ENCODE measurements at regions not wholly inside any gene's neighbourhood (a gene's known extent, or its start where the extent isn't known, plus 50 kb on each side); places are given as distances from the start of the nearest gene placed in this dataset.
"Not testable (repeated sequence)": the region's sequence is repeated elsewhere in the genome, so short reads cannot be mapped to it uniquely, and the experiment has no call there.

- no peak overlapping the region for H3K27ac ChIP-seq
- TF ChIP-seq ZFX (IDR thresholded peaks at IDR 0.05; ENCODE audit: borderline replicate concordance) (no peak), CTCF (IDR thresholded peaks at IDR 0.05) (no peak)
Observed at GRCh38 chr7:32694182-32694581, 197.4 kb downstream of the KBTBD2 start.

GRCh38 chr7:32691965-32692815 is 196.9 kb downstream of the AVL9 start:
- peak; percentile 58 for TF ChIP-seq CTCF (IDR thresholded peaks at IDR 0.05)
- H3K27ac ChIP-seq = not testable (repeated sequence)

GRCh38 chr7:32688092-32688491 is 192.8 kb downstream of the AVL9 start:
- H3K27ac ChIP-seq = not testable (repeated sequence)

GRCh38 chr7:32681174-32681518 is 185.9 kb downstream of the AVL9 start:
- H3K27ac ChIP-seq = no peak overlapping the region
- TF ChIP-seq CTCF (IDR thresholded peaks at IDR 0.05) (no peak), ZFX (IDR thresholded peaks at IDR 0.05; ENCODE audit: borderline replicate concordance) (no peak)

- TF ChIP-seq ZFX (IDR thresholded peaks at IDR 0.05; ENCODE audit: borderline replicate concordance) = no peak
- no peak overlapping the region for H3K27ac ChIP-seq
Observed at GRCh38 chr7:32680259-32681173, 185.2 kb downstream of the AVL9 start.

- TF ChIP-seq ZFX (IDR thresholded peaks at IDR 0.05; ENCODE audit: borderline replicate concordance) (no peak), CTCF (IDR thresholded peaks at IDR 0.05) (no peak)
Observed at GRCh38 chr7:32679192-32679591, 183.9 kb downstream of the AVL9 start.

GRCh38 chr7:32677593-32677992 is 182.3 kb downstream of the AVL9 start:
- TF ChIP-seq ZFX (IDR thresholded peaks at IDR 0.05; ENCODE audit: borderline replicate concordance) (no peak), CTCF (IDR thresholded peaks at IDR 0.05) (no peak)

More at GRCh38 chr7:32679192-32679591, 183.9 kb downstream of the AVL9 start:
- no peak overlapping the region for H3K27ac ChIP-seq

GRCh38 chr7:32676249-32676941 is 181.1 kb downstream of the AVL9 start:
- H3K27ac ChIP-seq = no peak overlapping the region

More at GRCh38 chr7:32677593-32677992, 182.3 kb downstream of the AVL9 start:
- H3K27ac ChIP-seq = no peak overlapping the region

More at GRCh38 chr7:32676249-32676941, 181.1 kb downstream of the AVL9 start:
- TF ChIP-seq ZFX (IDR thresholded peaks at IDR 0.05; ENCODE audit: borderline replicate concordance) = no peak
- TF ChIP-seq CTCF (IDR thresholded peaks at IDR 0.05) = no peak

Measured in 22Rv1 (cell line).